Neural progenitor cell (in vitro differentiated cells): ENCODE measurements at regions not wholly inside any gene's neighbourhood (a gene's known extent, or its start where the extent isn't known, plus 50 kb on each side); places are given as distances from the start of the nearest gene placed in this dataset.
"Not testable (repeated sequence)": the region's sequence is repeated elsewhere in the genome, so short reads cannot be mapped to it uniquely, and the experiment has no call there.

Experiments used
- DNase-seq: peaks from one replicate; pipeline ENCODE4 v3.0.0-alpha.2; 2016; ENCODE audit warnings: low spot score
- H2AFZ ChIP-seq: fragments of 200-600 bp; sonication (generic); replicated peaks from 2 replicates; pipeline ENCODE4 v1.6.1; 2016; ENCODE audit warnings: antibody characterized with exemption
- H3F3A ChIP-seq: fragments of 200-600 bp; sonication (generic); 2 replicates; pipeline ENCODE4 v1.6.1; 2016; ENCODE audit warnings: antibody characterized with exemption, low read depth
- H3K27ac ChIP-seq: fragments of 200-600 bp; sonication (generic); 2 replicates; pipeline ENCODE4 v1.5.1; 2016; ENCODE audit warnings: mild to moderate bottlenecking
- H3K27me3 ChIP-seq: fragments of 200-600 bp; sonication (generic); 2 replicates; pipeline ENCODE4 v1.6.1; 2016; ENCODE audit warnings: mild to moderate bottlenecking, moderate library complexity
- H3K36me3 ChIP-seq: fragments of 200-600 bp; sonication (generic); 2 replicates; pipeline ENCODE4 v1.5.1; 2016
- H3K4me1 ChIP-seq: fragments of 200-600 bp; sonication (generic); 2 replicates; pipeline ENCODE4 v1.6.1; 2016; ENCODE audit warnings: mixed run types
- H3K4me2 ChIP-seq: fragments of 200-600 bp; sonication (generic); 2 replicates; pipeline ENCODE4 v1.6.1; 2016
- H3K4me3 ChIP-seq: fragments of 200-600 bp; sonication (generic); 2 replicates; pipeline ENCODE4 v1.5.1; 2016
- H3K79me2 ChIP-seq: fragments of 200-600 bp; sonication (generic); 2 replicates; pipeline ENCODE4 v1.6.1; 2016; ENCODE audit warnings: low read depth
- H3K9ac ChIP-seq: fragments of 200-600 bp; sonication (generic); 2 replicates; pipeline ENCODE4 v1.6.1; 2016
- H3K9me3 ChIP-seq: fragments of 200-600 bp; sonication (generic); 2 replicates; pipeline ENCODE4 v1.5.1; 2016; ENCODE audit warnings: low read depth
- H4K20me1 ChIP-seq: fragments of 200-600 bp; sonication (generic); 2 replicates; pipeline ENCODE4 v1.6.1; 2016; ENCODE audit warnings: low read depth
- H3K27ac Mint-ChIP-seq: 3 replicates; pipeline ENCODE4 v1.8.0; 2021; ENCODE audit warnings: mixed read lengths
- H3K27me3 Mint-ChIP-seq: 2 replicates; pipeline ENCODE4 v1.8.0; 2022; ENCODE audit warnings: low read depth, mild to moderate bottlenecking, inconsistent platforms, moderate library complexity, mixed read lengths; ENCODE audit not compliant: insufficient read depth
- H3K36me3 Mint-ChIP-seq: 3 replicates; pipeline ENCODE4 v1.8.0; 2021; ENCODE audit warnings: mixed read lengths
- H3K4me1 Mint-ChIP-seq: 3 replicates; pipeline ENCODE4 v1.8.0; 2021; ENCODE audit warnings: mixed read lengths
- H3K4me3 Mint-ChIP-seq: 3 replicates; pipeline ENCODE4 v1.8.0; 2021; ENCODE audit warnings: mild to moderate bottlenecking, moderate library complexity, mixed read lengths
- H3K9me3 Mint-ChIP-seq: 3 replicates; pipeline ENCODE4 v1.8.0; 2020; ENCODE audit warnings: mixed read lengths
- EZH2 ChIP-seq: fragments of 200-600 bp; sonication (generic); IDR thresholded peaks from 2 replicates; pipeline ENCODE4 v1.6.1; 2017; ENCODE audit warnings: antibody characterized with exemption, mild to moderate bottlenecking, moderate library complexity
- EZH2phosphoT487 ChIP-seq: fragments of 200-600 bp; sonication (generic); IDR thresholded peaks from 2 replicates; pipeline ENCODE4 v1.6.1; 2017; ENCODE audit warnings: antibody characterized with exemption
- TF ChIP-seq, protein P1 (sequence below): fragments of 200-600 bp; sonication (generic); IDR thresholded peaks from 2 replicates; pipeline ENCODE4 v1.5.1; 2017; ENCODE audit warnings: antibody characterized with exemption, mild to moderate bottlenecking

DNA sequence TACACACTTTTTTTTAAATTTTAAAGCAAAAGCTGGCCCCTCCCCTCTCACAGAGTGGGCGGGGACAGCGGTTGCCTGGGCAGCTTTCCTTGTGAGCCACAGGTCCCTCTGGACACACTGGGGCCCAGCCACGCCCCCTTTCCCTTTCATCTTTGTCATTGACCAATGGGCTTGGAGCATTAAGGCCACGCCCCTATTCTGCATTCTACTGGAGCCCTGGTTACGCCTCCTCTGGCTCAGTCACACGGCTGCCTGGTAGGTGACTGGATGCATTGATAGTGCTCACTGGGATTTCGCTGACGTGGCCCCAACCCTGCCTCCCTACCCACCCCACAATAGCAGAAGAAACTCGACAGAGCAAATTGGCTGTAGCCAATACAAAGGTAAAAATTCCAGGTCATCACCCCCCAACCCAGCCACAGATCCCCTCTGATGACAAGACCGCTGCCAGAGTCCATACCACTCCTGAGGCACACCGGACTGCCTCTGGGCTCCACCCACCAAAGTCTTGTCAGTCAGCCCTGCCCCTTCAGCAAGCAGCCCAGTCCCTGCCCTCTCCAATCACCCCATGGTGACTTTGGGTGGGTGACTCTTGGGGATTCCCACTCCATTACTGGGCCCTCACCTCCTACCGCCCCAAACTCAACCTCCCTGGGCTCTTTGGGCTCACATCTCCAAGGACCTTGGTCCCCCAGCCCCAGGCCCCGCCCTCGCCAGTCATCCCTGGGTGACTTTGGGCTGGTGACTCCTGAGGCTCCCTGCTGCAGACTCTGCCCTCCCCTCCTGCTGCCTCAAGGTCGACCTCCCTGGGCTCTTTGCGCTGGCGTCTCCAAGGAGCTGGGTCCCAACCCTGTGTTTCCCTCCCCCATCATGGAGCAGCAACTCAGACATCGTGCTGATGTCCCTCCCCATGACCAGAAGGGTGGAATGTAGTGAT, 112.2 kb upstream of the FAN1 start:
- Histone ChIP-seq H3K36me3 (no peaks in the 10 kb centered on the region), H3K9me3 (no peaks in the 10 kb centered on the region), H3K9ac (no peak overlapping the region), H3K27ac (no peak overlapping the region), H3K79me2 (no peaks in the 10 kb centered on the region), H3K4me1 (no peaks in the 10 kb centered on the region), H3F3A (no peaks in the 10 kb centered on the region), H3K27me3 (no peaks in the 10 kb centered on the region), H4K20me1 (no peaks in the 10 kb centered on the region), H2AFZ (no peak overlapping the region), H3K4me2 (no peak overlapping the region), H3K4me3 (no peak overlapping the region)
- H3K27ac Mint-ChIP-seq = no peak overlapping the region
- H3K27me3 Mint-ChIP-seq = peaks cover 2% of the 10 kb centered on the region
- peak; percentile 17 for DNase-seq
- H3K4me3 Mint-ChIP-seq = no peak overlapping the region
- no peaks in the 10 kb centered on the region for H3K9me3 Mint-ChIP-seq
- no peaks in the 10 kb centered on the region for H3K4me1 Mint-ChIP-seq
- no peaks in the 10 kb centered on the region for H3K36me3 Mint-ChIP-seq
- TF ChIP-seq, protein P1, sequence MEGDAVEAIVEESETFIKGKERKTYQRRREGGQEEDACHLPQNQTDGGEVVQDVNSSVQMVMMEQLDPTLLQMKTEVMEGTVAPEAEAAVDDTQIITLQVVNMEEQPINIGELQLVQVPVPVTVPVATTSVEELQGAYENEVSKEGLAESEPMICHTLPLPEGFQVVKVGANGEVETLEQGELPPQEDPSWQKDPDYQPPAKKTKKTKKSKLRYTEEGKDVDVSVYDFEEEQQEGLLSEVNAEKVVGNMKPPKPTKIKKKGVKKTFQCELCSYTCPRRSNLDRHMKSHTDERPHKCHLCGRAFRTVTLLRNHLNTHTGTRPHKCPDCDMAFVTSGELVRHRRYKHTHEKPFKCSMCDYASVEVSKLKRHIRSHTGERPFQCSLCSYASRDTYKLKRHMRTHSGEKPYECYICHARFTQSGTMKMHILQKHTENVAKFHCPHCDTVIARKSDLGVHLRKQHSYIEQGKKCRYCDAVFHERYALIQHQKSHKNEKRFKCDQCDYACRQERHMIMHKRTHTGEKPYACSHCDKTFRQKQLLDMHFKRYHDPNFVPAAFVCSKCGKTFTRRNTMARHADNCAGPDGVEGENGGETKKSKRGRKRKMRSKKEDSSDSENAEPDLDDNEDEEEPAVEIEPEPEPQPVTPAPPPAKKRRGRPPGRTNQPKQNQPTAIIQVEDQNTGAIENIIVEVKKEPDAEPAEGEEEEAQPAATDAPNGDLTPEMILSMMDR = no peak
- TF ChIP-seq EZH2phosphoT487 (no peak), EZH2 (no peak)

DNA sequence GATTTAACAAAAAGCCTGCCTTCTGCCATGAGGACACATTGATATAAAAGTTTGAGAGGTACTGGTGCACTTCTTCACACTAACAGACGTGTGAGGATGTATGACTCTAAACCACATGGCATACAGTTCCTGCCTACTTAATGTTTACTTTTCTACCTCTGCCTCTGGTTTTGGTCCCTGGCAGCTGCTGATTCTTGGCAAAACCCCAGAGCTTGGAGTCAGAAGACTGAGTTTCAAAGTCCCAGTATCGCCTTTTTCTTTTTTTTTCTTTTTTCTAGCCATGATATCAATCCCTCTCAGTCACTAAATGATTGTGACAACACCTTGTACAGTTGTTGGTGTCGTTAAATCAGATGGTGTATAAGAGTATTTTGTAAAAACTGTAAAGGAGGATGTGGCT, 110.9 kb upstream of the FAN1 start:
- not testable (repeated sequence) for H3K9ac ChIP-seq, H3K9me3 ChIP-seq, H3K4me1 Mint-ChIP-seq, H3K27me3 ChIP-seq, H3K36me3 ChIP-seq, H3F3A ChIP-seq, H3K79me2 ChIP-seq, H3K4me3 ChIP-seq, H3K4me1 ChIP-seq, H3K27me3 Mint-ChIP-seq, H2AFZ ChIP-seq, H3K9me3 Mint-ChIP-seq, H3K36me3 Mint-ChIP-seq, H4K20me1 ChIP-seq, H3K4me2 ChIP-seq, H3K27ac ChIP-seq, DNase-seq, H3K27ac Mint-ChIP-seq, H3K4me3 Mint-ChIP-seq

DNA sequence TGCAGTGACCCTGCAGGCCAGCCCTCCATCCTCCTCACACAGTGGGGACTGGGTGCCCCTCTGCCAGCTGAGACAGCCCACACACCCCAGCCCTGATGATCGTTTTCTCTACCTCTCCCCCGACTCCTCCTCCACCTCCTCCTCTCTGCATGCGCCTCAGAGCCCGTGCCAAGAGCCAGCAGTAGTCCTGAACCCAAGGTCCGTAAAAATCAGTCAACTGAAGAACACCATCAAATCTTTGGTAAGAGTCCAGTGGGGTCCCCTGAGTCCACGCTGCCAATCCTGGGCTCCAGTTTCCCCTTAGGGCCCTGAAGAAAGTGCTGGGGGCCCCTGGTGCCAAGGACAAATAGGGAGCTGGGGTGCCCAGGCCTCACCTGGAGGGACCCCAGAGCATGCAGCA, 109.3 kb upstream of the FAN1 start:
- H3K9me3 Mint-ChIP-seq = no peaks in the 10 kb centered on the region
- H3K4me1 ChIP-seq = no peaks in the 10 kb centered on the region
- H3K27ac ChIP-seq = no peak overlapping the region
- no peaks in the 10 kb centered on the region for H3K36me3 ChIP-seq
- no peaks in the 10 kb centered on the region for H3K36me3 Mint-ChIP-seq
- no peak overlapping the region for H3K4me3 Mint-ChIP-seq
- H4K20me1 ChIP-seq = no peaks in the 10 kb centered on the region
- no peak overlapping the region for H3K4me2 ChIP-seq
- H3K27me3 ChIP-seq = no peaks in the 10 kb centered on the region
- H3K9me3 ChIP-seq = no peaks in the 10 kb centered on the region
- H3K27me3 Mint-ChIP-seq = peaks cover 6% of the 10 kb centered on the region
- H3K4me3 ChIP-seq = no peak overlapping the region
- no peaks in the 10 kb centered on the region for H3F3A ChIP-seq
- DNase-seq = no peak
- no peak overlapping the region for H3K9ac ChIP-seq
- no peak overlapping the region for H2AFZ ChIP-seq
- no peaks in the 10 kb centered on the region for H3K4me1 Mint-ChIP-seq
- TF ChIP-seq, protein P1 = no peak
- TF ChIP-seq EZH2phosphoT487 (no peak), EZH2 (no peak)
- H3K27ac Mint-ChIP-seq = no peak overlapping the region
- no peaks in the 10 kb centered on the region for H3K79me2 ChIP-seq

DNA sequence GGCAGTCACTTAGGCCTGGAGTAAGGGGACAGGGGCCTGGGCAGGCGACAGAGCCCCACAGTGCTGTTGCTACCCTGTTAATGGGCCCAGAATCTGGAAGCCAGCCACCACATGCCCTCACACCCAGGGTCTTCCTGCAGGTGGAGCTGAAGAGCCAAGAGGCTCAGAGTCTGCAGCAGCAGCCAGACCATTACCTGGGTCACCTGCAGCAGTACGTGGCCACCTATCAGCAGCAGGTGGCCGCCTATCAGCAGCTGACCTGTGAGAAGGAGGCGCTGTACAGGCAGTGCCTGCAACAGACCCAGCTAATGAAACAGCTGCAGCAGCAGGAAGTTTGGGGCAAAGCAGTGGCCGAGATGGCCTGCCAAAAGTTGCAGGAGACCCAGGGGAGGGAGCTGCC, 104.2 kb upstream of the FAN1 start:
- not testable (repeated sequence) for H3K4me2 ChIP-seq, H2AFZ ChIP-seq, H3K36me3 ChIP-seq, H3K27ac Mint-ChIP-seq, H3K36me3 Mint-ChIP-seq, H3K4me1 ChIP-seq, H3K4me3 Mint-ChIP-seq, H3K4me1 Mint-ChIP-seq, H3K4me3 ChIP-seq, H4K20me1 ChIP-seq, H3K9me3 ChIP-seq, H3K9ac ChIP-seq, H3K79me2 ChIP-seq, H3K9me3 Mint-ChIP-seq, H3K27me3 ChIP-seq, H3K27me3 Mint-ChIP-seq, DNase-seq, H3K27ac ChIP-seq, H3F3A ChIP-seq
- TF ChIP-seq, protein P1 = peak; percentile 41
